ENCODE measurements at regions not wholly inside any gene's neighbourhood (a gene's known extent, or its start where the extent isn't known, plus 50 kb on each side); places are given as distances from the start of the nearest gene placed in this dataset.
"Not testable (repeated sequence)": the region's sequence is repeated elsewhere in the genome, so short reads cannot be mapped to it uniquely, and the experiment has no call there.

DNA sequence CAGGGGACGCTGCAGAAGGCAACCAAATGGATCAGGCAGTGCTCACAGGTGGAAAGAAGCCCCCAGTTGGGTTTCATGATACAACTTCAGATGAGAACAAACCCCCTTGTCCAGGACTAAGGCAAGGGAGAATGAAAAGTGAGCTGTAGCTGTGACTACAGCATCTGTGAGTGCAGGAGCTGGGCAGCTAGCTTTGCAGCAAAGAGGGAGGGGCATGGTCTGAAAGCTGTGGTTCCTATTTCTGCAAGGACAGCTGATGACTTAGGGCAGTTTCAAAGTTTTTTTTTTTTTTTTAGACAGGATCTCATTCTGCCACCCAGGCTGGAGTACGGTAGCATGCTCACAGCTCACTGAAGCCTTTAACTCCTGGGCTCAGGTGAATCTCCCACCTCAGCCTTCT is 1317.4 kb upstream of the DIAPH2 start:
- WGBS, 2 donors = 74 to 98% methylated on average over 2 of the region's 2 CpGs
- H3K4me3 ChIP-seq (ENCODE audit: low read depth in 1 of 2, low read length in 2 of 2) = no peak overlapping the region
- H3K27me3 ChIP-seq (ENCODE audit: control insufficient read depth in 1 of 2, insufficient read depth in 2 of 2, low read length in 2 of 2) = no peaks in the 10 kb centered on the region
- no peak overlapping the region for H3K27ac ChIP-seq (ENCODE audit: low read depth in 2 of 2, low read length in 1 of 2)
- no peaks in the 10 kb centered on the region for H3K9me3 ChIP-seq (ENCODE audit: control insufficient read depth in 2 of 2, insufficient read depth in 1 of 2, low read depth in 1 of 2, low read length in 1 of 2)
- H3K4me1 ChIP-seq (ENCODE audit: control insufficient read depth in 2 of 2, insufficient read depth in 2 of 2, low read length in 1 of 2) = no peaks in the 10 kb centered on the region
- H3K36me3 ChIP-seq (ENCODE audit: control insufficient read depth in 2 of 2, insufficient read depth in 2 of 2, low read length in 1 of 2) = no peaks in the 10 kb centered on the region

GRCh38 chrX:95382799-95383198 is 1301.8 kb upstream of the DIAPH2 start:
- Histone ChIP-seq H3K4me3 (ENCODE audit: low read depth in 1 of 2, low read length in 2 of 2) (no peak overlapping the region), H3K27ac (ENCODE audit: low read depth in 2 of 2, low read length in 1 of 2) (peak overlapping the region in 1 of 2 donors; percentile 83), H3K4me1 (ENCODE audit: control insufficient read depth in 2 of 2, insufficient read depth in 2 of 2, low read length in 1 of 2) (no peaks in the 10 kb centered on the region)

GRCh38 chrX:95383778-95384177 is 1300.9 kb upstream of the DIAPH2 start:
- Histone ChIP-seq H3K9me3 (ENCODE audit: control insufficient read depth in 2 of 2, insufficient read depth in 1 of 2, low read depth in 1 of 2, low read length in 1 of 2) (no peaks in the 10 kb centered on the region), H3K4me3 (ENCODE audit: low read depth in 1 of 2, low read length in 2 of 2) (no peak overlapping the region), H3K36me3 (ENCODE audit: control insufficient read depth in 2 of 2, insufficient read depth in 2 of 2, low read length in 1 of 2) (no peaks in the 10 kb centered on the region), H3K4me1 (ENCODE audit: control insufficient read depth in 2 of 2, insufficient read depth in 2 of 2, low read length in 1 of 2) (no peaks in the 10 kb centered on the region), H3K27ac (ENCODE audit: low read depth in 2 of 2, low read length in 1 of 2) (no peak overlapping the region), H3K27me3 (ENCODE audit: control insufficient read depth in 1 of 2, insufficient read depth in 2 of 2, low read length in 2 of 2) (no peaks in the 10 kb centered on the region)
- 38 to 49% methylated on average over 2 of the region's 2 CpGs for WGBS, 2 donors

More at GRCh38 chrX:95382799-95383198, 1301.8 kb upstream of the DIAPH2 start:
- Histone ChIP-seq H3K27me3 (ENCODE audit: control insufficient read depth in 1 of 2, insufficient read depth in 2 of 2, low read length in 2 of 2) (no peaks in the 10 kb centered on the region), H3K9me3 (ENCODE audit: control insufficient read depth in 2 of 2, insufficient read depth in 1 of 2, low read depth in 1 of 2, low read length in 1 of 2) (no peaks in the 10 kb centered on the region), H3K36me3 (ENCODE audit: control insufficient read depth in 2 of 2, insufficient read depth in 2 of 2, low read length in 1 of 2) (no peaks in the 10 kb centered on the region)

- Histone ChIP-seq H3K9me3 (ENCODE audit: control insufficient read depth in 2 of 2, insufficient read depth in 1 of 2, low read depth in 1 of 2, low read length in 1 of 2) (no peaks in the 10 kb centered on the region), H3K4me1 (ENCODE audit: control insufficient read depth in 2 of 2, insufficient read depth in 2 of 2, low read length in 1 of 2) (no peaks in the 10 kb centered on the region), H3K4me3 (ENCODE audit: low read depth in 1 of 2, low read length in 2 of 2) (no peak overlapping the region), H3K27me3 (ENCODE audit: control insufficient read depth in 1 of 2, insufficient read depth in 2 of 2, low read length in 2 of 2) (no peaks in the 10 kb centered on the region), H3K27ac (ENCODE audit: low read depth in 2 of 2, low read length in 1 of 2) (no peak overlapping the region), H3K36me3 (ENCODE audit: control insufficient read depth in 2 of 2, insufficient read depth in 2 of 2, low read length in 1 of 2) (no peaks in the 10 kb centered on the region)
- 51 to 70% methylated on average over 2 of the region's 2 CpGs for WGBS, 2 donors
Observed at GRCh38 chrX:95427389-95427788, 1257.3 kb upstream of the DIAPH2 start.

DNA sequence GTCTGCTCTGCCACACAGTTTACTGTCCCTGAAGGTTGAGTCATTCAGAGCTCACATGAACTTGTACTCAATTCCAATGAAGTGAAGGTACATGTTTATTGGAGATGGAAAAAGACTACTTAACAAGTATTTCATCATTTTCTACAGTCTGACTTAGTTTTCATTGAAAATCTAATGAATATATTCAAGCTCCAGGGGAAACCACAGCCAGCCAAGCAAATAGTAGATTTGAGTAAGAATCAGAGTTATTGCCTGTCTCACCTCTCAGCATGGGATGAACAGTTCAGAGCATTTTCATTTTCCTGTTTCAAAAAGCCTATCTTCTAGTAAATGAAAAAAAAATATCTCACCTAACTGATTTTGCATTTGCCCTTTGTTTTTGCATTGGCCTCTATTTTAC is 1249.4 kb upstream of the DIAPH2 start:
- Histone ChIP-seq H3K27me3 (ENCODE audit: control insufficient read depth in 1 of 2, insufficient read depth in 2 of 2, low read length in 2 of 2) (no peaks in the 10 kb centered on the region), H3K9me3 (ENCODE audit: control insufficient read depth in 2 of 2, insufficient read depth in 1 of 2, low read depth in 1 of 2, low read length in 1 of 2) (no peaks in the 10 kb centered on the region), H3K4me1 (ENCODE audit: control insufficient read depth in 2 of 2, insufficient read depth in 2 of 2, low read length in 1 of 2) (no peaks in the 10 kb centered on the region), H3K36me3 (ENCODE audit: control insufficient read depth in 2 of 2, insufficient read depth in 2 of 2, low read length in 1 of 2) (no peaks in the 10 kb centered on the region), H3K27ac (ENCODE audit: low read depth in 2 of 2, low read length in 1 of 2) (no peak overlapping the region), H3K4me3 (ENCODE audit: low read depth in 1 of 2, low read length in 2 of 2) (no peak overlapping the region)

DNA sequence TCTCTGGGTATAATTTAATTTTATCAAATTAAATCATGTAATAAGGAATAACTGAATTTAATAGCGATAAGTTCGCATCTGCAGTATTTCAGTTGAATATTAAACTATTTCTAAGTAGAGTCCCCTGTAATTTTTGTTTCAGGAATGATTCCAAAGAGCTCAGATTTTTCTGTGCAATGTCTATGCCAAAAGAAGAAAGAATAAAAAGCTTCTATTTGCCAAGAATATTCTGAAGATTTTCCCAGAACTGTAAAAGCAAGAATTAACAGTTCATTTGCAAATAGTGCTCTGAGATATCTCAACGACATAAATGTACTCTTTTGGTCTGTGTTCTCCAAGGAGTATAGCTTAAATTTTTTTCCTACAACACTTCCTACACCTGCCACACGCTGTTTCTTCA is 1242.8 kb upstream of the DIAPH2 start:
- WGBS, 2 donors = 36 to 47% methylated on average over 4 of the region's 4 CpGs
- H3K4me3 ChIP-seq (ENCODE audit: low read depth in 1 of 2, low read length in 2 of 2) = no peak overlapping the region
- no peaks in the 10 kb centered on the region for H3K4me1 ChIP-seq (ENCODE audit: control insufficient read depth in 2 of 2, insufficient read depth in 2 of 2, low read length in 1 of 2)
- H3K27ac ChIP-seq (ENCODE audit: low read depth in 2 of 2, low read length in 1 of 2) = no peak overlapping the region
- H3K9me3 ChIP-seq (ENCODE audit: control insufficient read depth in 2 of 2, insufficient read depth in 1 of 2, low read depth in 1 of 2, low read length in 1 of 2) = no peaks in the 10 kb centered on the region
- H3K36me3 ChIP-seq (ENCODE audit: control insufficient read depth in 2 of 2, insufficient read depth in 2 of 2, low read length in 1 of 2) = no peaks in the 10 kb centered on the region
- no peaks in the 10 kb centered on the region for H3K27me3 ChIP-seq (ENCODE audit: control insufficient read depth in 1 of 2, insufficient read depth in 2 of 2, low read length in 2 of 2)

DNA sequence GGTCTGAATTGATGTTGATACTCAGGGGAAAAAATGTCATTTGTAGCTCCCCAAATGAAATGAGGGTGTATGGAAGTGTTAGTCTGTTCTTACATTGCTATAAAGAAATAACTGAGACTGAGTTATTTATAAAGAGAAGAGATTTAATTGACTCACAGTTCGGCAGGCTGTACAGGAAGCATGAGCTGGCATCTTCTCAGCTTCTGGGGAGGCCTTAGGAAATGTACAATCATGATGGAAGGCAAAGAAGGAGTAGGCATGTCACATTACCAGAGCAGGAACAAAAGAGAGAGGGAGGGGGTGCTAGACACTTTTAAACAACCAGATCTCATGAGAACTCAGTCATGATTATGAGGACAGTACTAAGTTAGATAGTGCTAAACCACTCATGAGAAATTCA is 1199.9 kb upstream of the DIAPH2 start:
- Histone ChIP-seq H3K9me3 (ENCODE audit: control insufficient read depth in 2 of 2, insufficient read depth in 1 of 2, low read depth in 1 of 2, low read length in 1 of 2) (no peaks in the 10 kb centered on the region), H3K4me3 (ENCODE audit: low read depth in 1 of 2, low read length in 2 of 2) (no peak overlapping the region), H3K4me1 (ENCODE audit: control insufficient read depth in 2 of 2, insufficient read depth in 2 of 2, low read length in 1 of 2) (no peaks in the 10 kb centered on the region), H3K27ac (ENCODE audit: low read depth in 2 of 2, low read length in 1 of 2) (no peak overlapping the region), H3K27me3 (ENCODE audit: control insufficient read depth in 1 of 2, insufficient read depth in 2 of 2, low read length in 2 of 2) (no peaks in the 10 kb centered on the region), H3K36me3 (ENCODE audit: control insufficient read depth in 2 of 2, insufficient read depth in 2 of 2, low read length in 1 of 2) (no peaks in the 10 kb centered on the region)
- WGBS, 2 donors = 44 to 51% methylated on average over 1 of the region's 1 CpG

DNA sequence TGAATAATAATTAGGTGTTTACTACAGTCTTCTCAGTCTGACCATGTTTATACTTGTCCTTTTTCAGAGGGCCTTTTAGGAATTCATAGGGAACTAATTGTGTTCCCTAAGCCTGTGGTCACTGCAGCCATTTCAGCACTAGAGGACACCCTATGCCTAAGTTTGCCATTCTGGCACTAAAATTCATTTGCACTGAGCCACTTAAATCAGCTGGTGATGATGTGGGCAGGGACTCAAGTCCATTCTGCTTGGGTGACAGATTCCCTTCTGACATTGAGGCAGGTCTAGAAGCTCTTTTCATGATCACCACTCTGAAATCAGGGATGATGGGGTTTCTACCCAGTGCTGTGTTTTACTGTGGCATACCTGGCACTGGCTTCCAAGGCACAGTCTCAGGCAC is 1178.9 kb upstream of the DIAPH2 start:
- Histone ChIP-seq H3K27ac (ENCODE audit: low read depth in 2 of 2, low read length in 1 of 2) (no peak overlapping the region), H3K36me3 (ENCODE audit: control insufficient read depth in 2 of 2, insufficient read depth in 2 of 2, low read length in 1 of 2) (no peaks in the 10 kb centered on the region), H3K27me3 (ENCODE audit: control insufficient read depth in 1 of 2, insufficient read depth in 2 of 2, low read length in 2 of 2) (no peaks in the 10 kb centered on the region), H3K4me1 (ENCODE audit: control insufficient read depth in 2 of 2, insufficient read depth in 2 of 2, low read length in 1 of 2) (no peaks in the 10 kb centered on the region), H3K4me3 (ENCODE audit: low read depth in 1 of 2, low read length in 2 of 2) (no peak overlapping the region), H3K9me3 (ENCODE audit: control insufficient read depth in 2 of 2, insufficient read depth in 1 of 2, low read depth in 1 of 2, low read length in 1 of 2) (no peaks in the 10 kb centered on the region)

GRCh38 chrX:95509474-95509873 is 1175.2 kb upstream of the DIAPH2 start:
- Histone ChIP-seq H3K4me1 (ENCODE audit: control insufficient read depth in 2 of 2, insufficient read depth in 2 of 2, low read length in 1 of 2) (no peaks in the 10 kb centered on the region), H3K4me3 (ENCODE audit: low read depth in 1 of 2, low read length in 2 of 2) (no peak overlapping the region), H3K9me3 (ENCODE audit: control insufficient read depth in 2 of 2, insufficient read depth in 1 of 2, low read depth in 1 of 2, low read length in 1 of 2) (no peaks in the 10 kb centered on the region), H3K27me3 (ENCODE audit: control insufficient read depth in 1 of 2, insufficient read depth in 2 of 2, low read length in 2 of 2) (no peaks in the 10 kb centered on the region), H3K36me3 (ENCODE audit: control insufficient read depth in 2 of 2, insufficient read depth in 2 of 2, low read length in 1 of 2) (no peaks in the 10 kb centered on the region), H3K27ac (ENCODE audit: low read depth in 2 of 2, low read length in 1 of 2) (no peak overlapping the region)
- WGBS, 2 donors = 69 to 89% methylated on average over 2 of the region's 2 CpGs

- not testable (repeated sequence) for H3K36me3 ChIP-seq (ENCODE audit: control insufficient read depth in 2 of 2, insufficient read depth in 2 of 2, low read length in 1 of 2); H3K9me3 ChIP-seq (ENCODE audit: control insufficient read depth in 2 of 2, insufficient read depth in 1 of 2, low read depth in 1 of 2, low read length in 1 of 2); H3K4me1 ChIP-seq (ENCODE audit: control insufficient read depth in 2 of 2, insufficient read depth in 2 of 2, low read length in 1 of 2); H3K27me3 ChIP-seq (ENCODE audit: control insufficient read depth in 1 of 2, insufficient read depth in 2 of 2, low read length in 2 of 2); H3K4me3 ChIP-seq (ENCODE audit: low read depth in 1 of 2, low read length in 2 of 2); H3K27ac ChIP-seq (ENCODE audit: low read depth in 2 of 2, low read length in 1 of 2)
- WGBS, 2 donors = 89% methylated on average over 5 of the region's 5 CpGs
Observed at GRCh38 chrX:95524018-95524417, 1160.6 kb upstream of the DIAPH2 start.

Measured in esophagus (tissue), 2 donors.